NCI-H1694 treated with DMSO at 0.1 percent for 48 hours (cell line): ENCODE measurements at regions not wholly inside any gene's neighbourhood (a gene's known extent, or its start where the extent isn't known, plus 50 kb on each side); places are given as distances from the start of the nearest gene placed in this dataset.

Source experiments
- DNase-seq: peaks from one replicate; lab custom pipeline; 2025; lab: John Stamatoyannopoulos, UW

DNA sequence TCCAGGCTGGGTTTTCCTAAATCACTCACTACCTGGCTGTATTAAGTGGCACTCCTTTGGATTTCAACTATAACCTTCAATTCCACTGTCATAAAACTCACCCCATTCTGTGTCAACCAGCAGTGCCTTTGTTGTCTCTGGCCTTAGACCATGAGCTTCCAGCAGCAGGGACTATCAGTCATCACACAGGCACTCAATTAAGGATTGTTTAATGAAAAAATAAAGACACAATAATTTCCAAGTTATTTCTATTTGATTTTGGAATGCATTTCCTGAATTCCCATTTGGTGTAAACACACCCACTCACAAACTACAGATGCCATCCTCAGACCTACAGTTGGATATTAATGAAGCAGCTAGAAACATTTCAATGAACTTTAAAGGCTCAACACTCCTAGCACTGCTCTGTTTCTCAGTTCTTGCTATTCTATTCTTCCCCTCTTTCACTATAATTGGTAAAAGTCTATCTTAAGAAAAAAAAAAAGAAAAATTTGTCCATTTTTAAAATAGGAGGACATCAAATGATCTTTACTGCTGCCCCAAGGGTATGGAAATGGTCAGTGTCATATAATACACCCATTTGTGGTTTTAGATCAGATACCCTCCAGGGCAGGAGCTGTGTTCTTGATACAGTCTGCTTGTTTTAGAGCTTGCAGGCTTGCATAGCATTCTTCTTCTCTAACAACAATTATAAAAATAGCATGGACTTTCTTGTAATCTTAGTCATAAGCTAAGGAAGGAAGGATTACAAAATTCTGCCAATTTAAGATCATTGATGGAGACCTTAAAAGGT lies 156.4 kb downstream of the PTGER3 start:
- DNase-seq = no peak

DNA sequence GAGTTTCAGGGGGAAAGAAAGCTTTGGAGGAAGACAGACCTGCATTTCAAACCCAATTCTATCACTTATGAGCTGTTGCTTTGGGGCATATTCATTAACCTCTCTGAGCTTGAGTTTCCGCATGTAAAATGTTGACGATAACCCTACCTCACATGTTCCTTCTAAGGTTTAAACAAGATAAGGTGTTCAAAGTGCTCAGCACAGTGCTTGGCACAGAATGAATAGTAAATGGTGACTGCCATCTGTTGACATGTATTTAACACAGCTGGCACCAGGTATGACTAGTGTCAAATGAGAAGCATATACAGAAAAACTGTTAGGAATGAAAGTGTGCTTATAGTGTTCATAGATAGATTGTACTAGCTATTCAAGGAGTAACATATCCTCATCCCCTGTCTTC lies 155.5 kb downstream of the PTGER3 start:
- no peak for DNase-seq

GRCh38 chr1:70892930-70893329 lies 154.7 kb downstream of the PTGER3 start:
- DNase-seq = no peak

DNA sequence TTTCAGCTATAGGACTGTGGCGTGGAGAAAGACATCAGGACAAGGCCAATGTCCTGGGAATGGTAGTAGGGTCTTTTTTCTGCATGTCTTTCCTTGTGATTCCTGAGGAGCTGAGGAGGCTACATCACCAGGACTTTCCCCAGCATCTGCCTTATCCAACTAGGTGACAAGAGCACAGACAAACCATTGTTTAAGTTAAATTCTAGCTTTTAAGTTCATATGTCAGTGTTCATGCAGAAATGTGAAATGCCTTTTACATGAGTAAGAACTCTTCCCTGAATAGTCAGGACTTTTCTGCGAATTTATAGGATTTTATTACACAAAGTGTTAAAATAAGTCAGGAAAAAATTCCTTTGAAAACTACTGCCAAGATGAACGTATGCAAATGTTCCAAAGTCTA lies 154.2 kb downstream of the PTGER3 start:
- DNase-seq = no peak

GRCh38 chr1:70895531-70895930 lies 152.1 kb downstream of the PTGER3 start:
- DNase-seq = no peak

DNA sequence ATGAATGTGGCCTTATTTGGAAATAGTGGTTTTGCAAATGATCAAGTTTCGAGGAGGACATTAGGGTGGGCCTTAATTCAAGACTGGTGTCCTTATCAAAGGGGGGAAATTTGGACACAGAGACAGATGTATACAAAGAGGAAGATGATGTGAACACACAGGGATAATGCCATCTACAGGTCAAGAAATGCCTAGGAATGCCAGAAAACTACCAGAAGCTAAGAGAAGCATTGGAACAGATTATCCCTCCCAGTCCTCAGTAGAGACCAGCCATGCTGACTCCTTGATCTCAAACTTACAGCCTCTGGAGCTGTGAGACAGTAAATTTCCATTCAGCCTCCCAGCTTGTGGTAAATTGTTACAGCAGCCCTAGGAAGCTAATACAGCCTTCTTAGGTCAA lies 151.4 kb downstream of the PTGER3 start:
- peak; percentile 19 for DNase-seq

- DNase-seq = no peak
Observed at GRCh38 chr1:70897273-70897672, 150.3 kb downstream of the PTGER3 start.

GRCh38 chr1:70899735-70900134 lies 147.9 kb downstream of the PTGER3 start:
- DNase-seq = no peak

DNA sequence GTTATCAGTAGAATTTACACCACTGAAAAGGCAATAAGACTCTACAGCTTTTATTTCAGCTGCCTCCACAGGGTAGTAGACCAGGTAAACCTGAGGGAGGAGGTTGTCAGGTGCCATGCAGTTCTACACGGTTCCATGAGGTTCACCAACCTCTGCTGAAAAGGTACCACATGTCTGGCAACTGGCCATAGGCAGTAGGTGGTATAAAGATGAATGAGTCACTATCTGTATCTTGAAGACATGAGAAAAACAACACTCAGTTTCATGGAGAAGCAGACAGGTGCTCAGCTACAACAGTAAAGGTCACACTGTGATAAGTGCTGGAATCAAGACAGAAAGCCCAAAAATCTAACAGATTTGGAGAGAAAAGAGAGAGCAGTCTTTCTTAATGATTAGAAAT lies 145.4 kb downstream of the PTGER3 start:
- DNase-seq = no peak

DNA sequence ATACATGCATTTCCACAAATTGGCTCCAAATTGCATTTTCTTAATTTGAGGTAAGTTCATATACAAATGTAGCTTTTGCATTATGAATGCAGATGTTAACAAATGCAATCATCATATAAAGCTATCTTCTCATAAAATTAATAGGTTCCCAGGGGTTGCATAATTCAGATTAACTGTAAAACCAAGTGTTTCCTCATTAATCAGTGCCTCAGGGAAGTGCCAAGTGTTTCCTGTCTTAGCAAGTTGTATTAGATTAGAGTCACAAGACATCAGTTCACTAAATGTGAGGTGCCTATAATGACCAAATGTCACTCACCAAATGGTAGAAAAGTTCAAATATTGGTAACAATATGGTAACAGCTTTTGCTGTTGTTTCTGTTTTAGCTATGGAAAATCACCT lies 140.8 kb downstream of the PTGER3 start:
- DNase-seq = no peak

GRCh38 chr1:70907563-70908310 lies 139.9 kb downstream of the PTGER3 start:
- DNase-seq = no peak

DNA sequence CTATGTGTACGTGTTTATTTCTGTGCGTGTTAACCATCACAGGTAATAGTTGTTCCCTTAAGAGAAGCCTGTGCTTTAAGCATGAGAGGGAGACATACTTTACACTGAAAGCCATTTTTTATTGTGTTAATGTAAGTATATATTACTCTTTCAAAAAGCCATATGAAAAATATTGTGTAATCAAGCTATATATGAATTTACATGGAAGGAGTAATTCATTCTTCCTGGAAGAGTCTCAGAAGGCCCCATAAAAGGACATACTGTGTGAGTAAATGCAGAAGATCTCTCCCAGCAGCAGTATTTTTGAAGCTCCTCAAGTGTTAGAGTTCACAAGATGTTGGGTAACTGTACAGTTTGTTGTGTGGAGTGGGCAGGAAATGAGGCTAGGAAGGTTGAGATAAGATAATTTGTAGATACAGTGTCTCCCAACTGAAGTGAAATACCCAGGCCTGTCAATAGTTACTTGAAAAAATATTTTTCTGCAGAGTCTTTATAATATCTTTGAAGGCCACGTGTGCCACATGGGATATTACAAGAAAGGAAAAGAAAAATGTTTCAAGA lies 138.3 kb downstream of the PTGER3 start:
- DNase-seq = no peak

GRCh38 chr1:70910013-70910412 lies 137.6 kb downstream of the PTGER3 start:
- DNase-seq = no peak

DNA sequence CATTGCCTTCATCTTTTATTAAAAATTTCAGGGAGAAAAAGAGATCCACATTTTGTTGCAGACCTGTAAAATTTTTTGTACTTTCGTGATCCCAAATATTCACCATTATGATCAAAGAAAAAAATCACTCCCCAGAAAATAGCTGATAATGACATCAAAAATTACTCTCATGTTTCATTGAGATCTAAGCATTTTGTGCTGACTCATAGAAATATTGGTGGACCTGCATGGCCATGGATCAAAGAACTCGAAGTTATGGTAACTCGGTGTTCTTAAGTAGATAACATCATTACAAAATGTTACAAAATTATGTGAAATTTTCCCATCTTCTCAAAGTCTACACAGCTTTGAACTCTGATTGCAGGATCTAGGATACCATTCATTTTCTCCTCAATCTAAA lies 135.8 kb downstream of the PTGER3 start:
- DNase-seq = no peak

- DNase-seq = no peak
Observed at GRCh38 chr1:70914224-70914623, 133.4 kb downstream of the PTGER3 start.

DNA sequence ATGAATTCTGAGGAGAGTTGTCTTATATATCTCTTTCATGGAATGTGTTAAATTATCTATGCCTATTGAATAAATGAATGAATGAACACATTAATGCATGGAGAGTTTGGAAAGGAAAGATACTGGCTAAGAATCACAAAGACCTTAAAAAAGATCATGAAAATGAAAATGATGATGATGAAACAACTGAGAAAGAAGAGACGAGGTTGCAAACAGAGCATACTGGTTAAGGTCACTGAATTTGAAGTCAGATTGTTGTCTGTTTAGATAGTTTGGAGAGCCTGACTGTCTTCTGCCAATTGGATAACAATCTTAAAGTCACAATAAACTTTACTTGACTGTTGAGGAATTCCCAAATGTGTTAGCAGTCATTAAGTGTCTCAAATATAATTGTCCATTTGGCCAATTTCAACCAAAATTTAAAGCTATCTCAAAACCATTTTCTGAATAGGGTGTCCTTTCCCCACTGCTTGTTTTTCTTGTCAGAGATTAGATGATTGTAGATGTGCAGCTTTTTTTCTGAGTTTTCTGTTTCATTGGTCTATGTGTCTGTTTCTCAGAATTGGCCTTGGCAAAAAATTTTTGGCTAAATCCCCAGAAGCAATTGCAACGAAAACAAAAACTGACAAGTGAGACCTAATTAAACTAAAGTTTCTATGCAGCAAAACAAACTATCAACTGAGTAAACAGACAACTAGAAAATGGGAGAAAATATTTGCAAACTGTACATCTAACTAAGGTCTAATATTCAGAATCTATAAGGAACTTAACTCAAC lies 132.2 kb downstream of the PTGER3 start:
- no peak for DNase-seq

- no peak for DNase-seq
Observed at GRCh38 chr1:70916034-70916427, 131.6 kb downstream of the PTGER3 start.

- no peak for DNase-seq
Observed at GRCh38 chr1:70919706-70920323, 127.8 kb downstream of the PTGER3 start.
